Memory B cell (primary cell): ENCODE measurements at regions not wholly inside any gene's neighbourhood (a gene's known extent, or its start where the extent isn't known, plus 50 kb on each side); places are given as distances from the start of the nearest gene placed in this dataset.
A peak's percentile ranks its signal among the peaks of the same experiment; 100 is the strongest.
"Not testable (repeated sequence)": the region's sequence is repeated elsewhere in the genome, so short reads cannot be mapped to it uniquely, and the experiment has no call there.

Source experiments
- ATAC-seq: fragments of 150-1000 bp; cut with Tn5 transposase; 2 replicates; pipeline ENCODE4 v1.10.0; 2021; ENCODE audit warnings: low read depth, mild to moderate bottlenecking, moderate library complexity
- DNase-seq, 2 donors: peaks; one replicate each; pipeline ENCODE4 v3.0.0; 2022; ENCODE audit warnings: low spot score in 2 of 2
- H3K27ac Mint-ChIP-seq: one replicate; pipeline ENCODE4 v1.8.0; 2022; ENCODE audit warnings: mild to moderate bottlenecking, moderate library complexity, mixed read lengths
- H3K27me3 Mint-ChIP-seq: one replicate; pipeline ENCODE4 v1.8.0; 2022; ENCODE audit warnings: mixed read lengths
- H3K36me3 Mint-ChIP-seq: one replicate; pipeline ENCODE4 v1.8.0; 2022; ENCODE audit warnings: mild to moderate bottlenecking, mixed read lengths
- H3K4me1 Mint-ChIP-seq: one replicate; pipeline ENCODE4 v1.8.0; 2022; ENCODE audit warnings: mixed read lengths
- H3K4me3 Mint-ChIP-seq: one replicate; pipeline ENCODE4 v1.8.0; 2022; ENCODE audit warnings: mild to moderate bottlenecking, moderate library complexity, mixed read lengths
- H3K9me3 Mint-ChIP-seq: one replicate; pipeline ENCODE4 v1.8.0; 2022; ENCODE audit warnings: mixed read lengths

DNA sequence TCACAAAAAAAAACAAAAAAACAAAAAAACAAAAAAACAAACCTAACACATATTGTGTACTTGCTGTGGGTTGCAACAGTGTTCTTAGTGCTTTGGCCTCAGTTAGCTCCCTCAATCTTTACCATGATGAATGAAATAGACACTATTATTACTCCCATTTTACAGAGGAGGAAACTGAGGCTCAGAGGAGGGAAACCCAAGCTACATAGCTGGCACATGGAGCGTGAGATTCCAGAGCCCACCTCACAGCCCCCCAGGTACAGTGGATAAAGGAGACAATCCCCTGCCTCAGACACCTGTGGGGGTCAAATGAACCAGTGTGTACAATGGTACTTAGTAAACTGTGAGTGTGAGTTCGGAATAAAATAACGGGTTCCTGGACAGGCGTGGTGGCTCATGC, 104.9 kb upstream of the SMAD3 start:
- DNase-seq, result no peak
- ATAC-seq, result no peak
- Mint-ChIP-seq H3K4me1 (peaks cover 4% of the 10 kb centered on the region), H3K27ac (no peak overlapping the region), H3K27me3 (no peaks in the 10 kb centered on the region), H3K9me3 (no peaks in the 10 kb centered on the region), H3K36me3 (no peaks in the 10 kb centered on the region), H3K4me3 (no peak overlapping the region)

- Mint-ChIP-seq H3K4me3 (no peak overlapping the region), H3K9me3 (no peaks in the 10 kb centered on the region), H3K27ac (no peak overlapping the region), H3K4me1 (peaks cover 7% of the 10 kb centered on the region), H3K36me3 (no peaks in the 10 kb centered on the region), H3K27me3 (no peaks in the 10 kb centered on the region)
- ATAC-seq, result no peak
- no peak for DNase-seq
Observed at GRCh38 chr15:66961407-66961884, 104.0 kb upstream of the SMAD3 start.

DNA sequence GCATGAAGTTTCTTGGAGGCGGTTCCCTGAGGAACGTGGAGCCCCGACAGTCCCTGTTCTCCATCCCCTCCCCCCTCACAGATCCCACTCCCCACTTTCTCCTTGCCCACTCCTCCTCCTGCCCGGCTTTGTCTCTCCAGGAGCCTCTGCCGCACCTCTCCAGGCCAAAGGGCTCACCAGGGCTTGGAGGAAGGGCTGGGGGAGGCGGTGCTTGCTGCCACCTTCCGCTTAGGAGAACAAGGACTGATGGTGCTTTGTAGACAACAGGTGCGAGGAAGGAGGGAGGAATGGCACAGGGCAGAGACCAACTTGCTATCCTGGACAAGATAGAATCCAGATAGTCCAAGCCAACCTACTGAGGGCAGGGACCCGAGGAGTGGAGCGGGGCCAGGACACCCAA, 103.5 kb upstream of the SMAD3 start:
- no peaks in the 10 kb centered on the region for H3K9me3 Mint-ChIP-seq
- H3K4me3 Mint-ChIP-seq, result no peak overlapping the region
- DNase-seq, result no peak
- peaks cover 4% of the 10 kb centered on the region for H3K4me1 Mint-ChIP-seq
- no peak overlapping the region for H3K27ac Mint-ChIP-seq
- H3K36me3 Mint-ChIP-seq, result no peaks in the 10 kb centered on the region
- ATAC-seq, result no peak
- no peaks in the 10 kb centered on the region for H3K27me3 Mint-ChIP-seq

- DNase-seq, result no peak
- peaks cover 4% of the 10 kb centered on the region for H3K4me1 Mint-ChIP-seq
- H3K36me3 Mint-ChIP-seq, result no peaks in the 10 kb centered on the region
- H3K27ac Mint-ChIP-seq, result no peak overlapping the region
- H3K27me3 Mint-ChIP-seq, result no peaks in the 10 kb centered on the region
- ATAC-seq, result no peak
- no peak overlapping the region for H3K4me3 Mint-ChIP-seq
- no peaks in the 10 kb centered on the region for H3K9me3 Mint-ChIP-seq
Observed at GRCh38 chr15:66962522-66962921, 102.9 kb upstream of the SMAD3 start.

DNA sequence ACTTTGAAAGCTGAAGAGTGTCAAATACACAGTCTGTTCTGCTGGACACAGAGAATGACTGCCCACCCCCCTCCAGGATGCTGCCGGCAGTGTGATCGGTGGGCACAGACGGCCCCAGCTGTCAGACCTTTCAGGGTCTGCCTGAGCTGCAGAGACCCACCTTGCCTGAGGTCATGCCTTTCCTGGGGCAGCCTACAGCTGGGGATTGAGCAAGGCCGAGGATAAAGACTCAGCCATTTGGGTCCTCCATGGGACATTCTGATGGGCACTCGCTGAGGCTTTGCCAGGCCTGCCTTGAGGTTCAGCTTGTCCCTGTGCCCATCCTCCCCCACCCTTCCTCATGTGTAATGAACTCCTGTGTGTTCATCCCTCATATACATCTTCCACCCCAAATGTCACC, 102.3 kb upstream of the SMAD3 start:
- no peak overlapping the region for H3K4me3 Mint-ChIP-seq
- H3K27ac Mint-ChIP-seq, result no peak overlapping the region
- peaks cover 4% of the 10 kb centered on the region for H3K4me1 Mint-ChIP-seq
- no peaks in the 10 kb centered on the region for H3K9me3 Mint-ChIP-seq
- H3K36me3 Mint-ChIP-seq, result no peaks in the 10 kb centered on the region
- ATAC-seq (no peak), DNase-seq (no peak)
- H3K27me3 Mint-ChIP-seq, result no peaks in the 10 kb centered on the region

DNA sequence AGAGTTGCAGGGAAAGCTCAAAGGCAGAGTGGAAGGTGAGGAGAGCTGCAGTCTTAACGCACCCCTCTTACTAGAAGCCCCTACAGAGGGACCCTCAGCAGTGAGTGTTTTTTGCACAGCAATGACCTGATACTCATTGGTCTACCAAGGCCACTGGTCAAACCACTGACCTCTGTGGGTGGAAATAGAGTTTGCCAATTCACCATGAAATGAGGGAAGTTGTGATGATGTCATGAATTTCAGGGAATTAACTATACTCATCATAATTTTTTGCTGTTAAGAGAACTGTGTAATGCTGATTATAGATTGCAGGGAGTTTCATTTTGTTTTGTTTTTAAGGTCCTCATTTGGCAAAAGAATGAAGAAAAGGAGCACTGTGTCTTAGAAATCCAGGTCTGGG, 101.7 kb upstream of the SMAD3 start:
- Mint-ChIP-seq H3K9me3 (no peaks in the 10 kb centered on the region), H3K27ac (no peak overlapping the region), H3K27me3 (peaks cover 1% of the 10 kb centered on the region), H3K4me1 (peaks cover 4% of the 10 kb centered on the region), H3K4me3 (no peak overlapping the region), H3K36me3 (no peaks in the 10 kb centered on the region)
- ATAC-seq (no peak), DNase-seq (no peak)

DNA sequence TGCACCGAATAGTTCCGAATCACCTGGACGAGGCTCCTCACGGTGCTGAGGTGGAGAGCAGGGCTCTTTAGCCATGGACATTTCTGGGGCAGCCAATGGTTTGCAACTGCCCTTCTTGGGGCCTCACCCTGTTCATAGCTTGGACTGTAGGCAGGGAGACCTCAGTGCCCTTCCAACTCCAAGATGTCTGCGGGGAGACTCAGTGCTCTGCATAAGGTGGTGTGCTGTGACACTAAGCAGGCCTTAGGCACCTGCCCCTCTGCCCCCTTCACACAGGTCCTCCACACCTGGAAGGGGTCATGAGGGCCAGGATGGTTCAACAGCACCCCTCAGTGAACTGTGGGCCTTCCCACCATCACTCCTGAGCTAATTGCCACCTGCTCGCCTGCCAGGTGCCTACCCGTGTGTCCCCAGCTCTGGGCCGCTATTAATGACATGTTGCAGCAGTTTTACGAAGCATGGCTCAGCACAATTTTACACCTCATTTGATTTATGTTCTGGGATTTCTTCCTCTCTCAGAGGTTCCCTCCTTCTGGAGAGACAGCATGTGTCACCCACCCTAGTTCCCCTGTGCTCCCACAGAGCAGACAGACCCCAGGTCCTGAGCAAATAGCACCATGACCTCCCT, 101.2 kb upstream of the SMAD3 start:
- ATAC-seq (no peak), DNase-seq (no peak)
- Mint-ChIP-seq H3K4me3 (no peak overlapping the region), H3K27me3 (peaks cover 1% of the 10 kb centered on the region), H3K36me3 (no peaks in the 10 kb centered on the region), H3K9me3 (no peaks in the 10 kb centered on the region), H3K27ac (no peak overlapping the region), H3K4me1 (peaks cover 4% of the 10 kb centered on the region)

GRCh38 chr15:66964791-66965190, 100.6 kb upstream of the SMAD3 start:
- H3K27me3 Mint-ChIP-seq, result peaks cover 1% of the 10 kb centered on the region

DNA sequence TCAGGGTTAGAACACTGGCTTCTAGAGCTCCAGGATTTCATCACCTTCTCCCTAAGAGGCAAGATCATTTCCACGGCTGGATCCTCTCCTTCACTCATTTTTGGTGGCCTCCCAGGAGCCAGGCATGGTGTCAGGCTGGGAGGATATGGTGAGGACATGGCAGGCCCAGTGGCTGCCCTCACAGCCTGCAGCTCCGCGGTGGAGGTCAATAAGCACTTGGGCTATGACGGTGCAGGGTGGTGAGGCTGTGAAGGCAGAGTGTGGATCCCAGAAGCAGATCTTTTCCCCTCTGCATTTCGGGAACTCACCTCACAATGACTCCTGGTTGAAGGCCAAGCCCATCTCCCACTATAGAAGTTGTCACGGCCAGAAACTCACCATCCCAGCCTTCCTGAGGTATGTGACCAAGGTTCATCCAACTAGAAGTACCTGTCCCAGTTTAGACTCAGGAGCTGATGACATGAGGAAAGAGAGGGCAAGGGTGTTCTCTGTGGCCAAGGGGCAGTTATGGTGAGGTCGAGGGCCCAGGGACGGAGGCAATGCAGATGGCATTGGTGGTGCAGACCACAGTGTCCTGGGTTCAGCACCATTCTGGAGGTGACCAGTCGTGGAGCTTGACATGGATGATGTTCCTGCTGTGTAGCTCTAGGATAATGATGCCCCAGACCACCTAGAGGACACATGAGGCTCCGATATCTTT, 100.1 kb upstream of the SMAD3 start:
- H3K27me3 Mint-ChIP-seq, result peaks cover 1% of the 10 kb centered on the region
- no peak overlapping the region for H3K4me3 Mint-ChIP-seq
- H3K27ac Mint-ChIP-seq, result no peak overlapping the region
- no peak for DNase-seq
- H3K36me3 Mint-ChIP-seq, result no peaks in the 10 kb centered on the region
- H3K9me3 Mint-ChIP-seq, result no peaks in the 10 kb centered on the region
- H3K4me1 Mint-ChIP-seq, result peaks cover 4% of the 10 kb centered on the region
- no peak for ATAC-seq

More at GRCh38 chr15:66964791-66965190, 100.6 kb upstream of the SMAD3 start:
- H3K36me3 Mint-ChIP-seq, result no peaks in the 10 kb centered on the region
- H3K9me3 Mint-ChIP-seq, result no peaks in the 10 kb centered on the region
- H3K4me3 Mint-ChIP-seq, result no peak overlapping the region
- DNase-seq (no peak), ATAC-seq (no peak)
- H3K27ac Mint-ChIP-seq, result no peak overlapping the region
- H3K4me1 Mint-ChIP-seq, result peaks cover 4% of the 10 kb centered on the region

GRCh38 chr15:66966256-66966655, 99.1 kb upstream of the SMAD3 start:
- Mint-ChIP-seq H3K4me1 (peaks cover 4% of the 10 kb centered on the region), H3K4me3 (no peak overlapping the region), H3K27me3 (peaks cover 1% of the 10 kb centered on the region), H3K9me3 (no peaks in the 10 kb centered on the region), H3K27ac (no peak overlapping the region), H3K36me3 (no peaks in the 10 kb centered on the region)
- ATAC-seq (peak; percentile 39), DNase-seq (no peak)

- peaks cover 1% of the 10 kb centered on the region for H3K27me3 Mint-ChIP-seq
- no peak for DNase-seq
- no peaks in the 10 kb centered on the region for H3K36me3 Mint-ChIP-seq
- H3K9me3 Mint-ChIP-seq, result no peaks in the 10 kb centered on the region
- no peak for ATAC-seq
- no peak overlapping the region for H3K4me3 Mint-ChIP-seq
- H3K4me1 Mint-ChIP-seq, result peaks cover 4% of the 10 kb centered on the region
- no peak overlapping the region for H3K27ac Mint-ChIP-seq
Observed at GRCh38 chr15:66968806-66969596, 96.4 kb upstream of the SMAD3 start.

DNA sequence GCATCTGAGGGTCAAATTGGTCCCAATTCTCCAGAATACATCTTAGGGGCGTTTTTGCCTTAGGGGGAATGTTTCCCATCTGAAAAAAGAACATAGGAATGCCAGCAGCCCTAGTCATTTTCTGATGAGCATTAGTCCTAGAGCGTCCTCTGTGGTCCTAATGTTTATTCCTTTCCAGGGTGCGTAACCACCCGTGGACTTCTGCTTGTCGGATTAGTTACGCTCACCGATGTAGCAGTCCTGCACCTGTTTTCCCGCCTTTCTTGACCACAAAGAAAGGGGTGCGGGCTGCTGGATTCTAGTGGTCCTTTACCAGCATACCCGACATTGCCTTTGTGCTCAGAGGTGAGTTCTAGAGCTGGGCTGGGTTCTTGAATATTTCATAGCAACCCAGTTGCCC, 91.3 kb upstream of the SMAD3 start:
- H3K9me3 Mint-ChIP-seq, H3K27me3 Mint-ChIP-seq, H3K36me3 Mint-ChIP-seq, H3K27ac Mint-ChIP-seq, H3K4me3 Mint-ChIP-seq, DNase-seq, H3K4me1 Mint-ChIP-seq, ATAC-seq: not testable (repeated sequence)

DNA sequence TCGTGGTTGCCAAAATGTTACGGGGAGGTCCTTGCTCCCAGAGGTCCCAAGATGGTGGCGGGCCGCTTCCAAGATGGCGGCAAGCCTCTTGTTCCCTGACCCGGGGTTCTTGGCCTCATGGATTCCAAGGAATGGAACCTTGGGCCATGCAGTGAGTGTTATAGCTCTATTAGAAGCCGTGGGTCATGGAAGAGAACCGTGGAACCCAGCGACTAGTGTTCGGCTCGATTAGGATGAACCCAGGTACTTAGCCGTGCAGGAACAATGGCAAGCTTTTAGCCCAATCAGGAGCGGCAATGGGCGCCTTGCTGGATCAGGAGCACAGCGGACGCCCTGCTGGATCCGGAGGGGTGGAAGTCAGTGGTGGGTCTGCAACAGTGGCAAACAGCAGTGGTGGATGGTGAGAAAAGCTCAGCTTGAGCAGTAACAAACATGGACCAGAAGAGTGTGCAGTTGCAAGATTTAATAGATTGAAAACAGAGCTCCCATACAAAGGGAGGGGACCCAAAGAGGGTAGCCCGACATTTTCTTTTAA, 89.2 kb upstream of the SMAD3 start:
- not testable (repeated sequence) for H3K27me3 Mint-ChIP-seq, ATAC-seq, H3K4me1 Mint-ChIP-seq, DNase-seq, H3K9me3 Mint-ChIP-seq, H3K27ac Mint-ChIP-seq, H3K36me3 Mint-ChIP-seq, H3K4me3 Mint-ChIP-seq

- not testable (repeated sequence) for ATAC-seq, H3K9me3 Mint-ChIP-seq, H3K4me1 Mint-ChIP-seq, DNase-seq, H3K36me3 Mint-ChIP-seq, H3K4me3 Mint-ChIP-seq, H3K27ac Mint-ChIP-seq
- H3K27me3 Mint-ChIP-seq, result peaks cover 16% of the 10 kb centered on the region
Observed at GRCh38 chr15:66980326-66980725, 85.1 kb upstream of the SMAD3 start.
